ENCODE measurements at regions not wholly inside any gene's neighbourhood (a gene's known extent, or its start where the extent isn't known, plus 50 kb on each side); places are given as distances from the start of the nearest gene placed in this dataset.

- TF ChIP-seq CTCF (IDR thresholded peaks at IDR 0.05), result no peak
- Mint-ChIP-seq H3K4me1 (ENCODE audit: low read depth) (peaks cover 6% of the 10 kb centered on the region), H3K4me3 (ENCODE audit: unreplicated experiment) (no peak overlapping the region), H3K36me3 (ENCODE audit: low read depth) (peaks cover 14% of the 10 kb centered on the region), H3K27me3 (ENCODE audit: low read depth) (no peaks in the 10 kb centered on the region), H3K27ac (ENCODE audit: unreplicated experiment) (no peak overlapping the region), H3K9me3 (ENCODE audit: low read depth) (peaks cover 34% of the 10 kb centered on the region)
- no peak for DNase-seq (ENCODE audit: low spot score)
Observed at GRCh38 chr10:30256084-30256483, 93.0 kb downstream of the MTPAP start.

GRCh38 chr10:30254926-30255325 lies 94.2 kb downstream of the MTPAP start:
- peak overlapping the region; percentile 70 for H3K27ac Mint-ChIP-seq (ENCODE audit: unreplicated experiment)
- H3K9me3 Mint-ChIP-seq (ENCODE audit: low read depth), result peaks cover 34% of the 10 kb centered on the region
- H3K36me3 Mint-ChIP-seq (ENCODE audit: low read depth), result peaks cover 14% of the 10 kb centered on the region
- TF ChIP-seq CTCF (IDR thresholded peaks at IDR 0.05), result no peak
- H3K27me3 Mint-ChIP-seq (ENCODE audit: low read depth), result no peaks in the 10 kb centered on the region
- no peak for DNase-seq (ENCODE audit: low spot score)
- no peak overlapping the region for H3K4me3 Mint-ChIP-seq (ENCODE audit: unreplicated experiment)
- peaks cover 6% of the 10 kb centered on the region for H3K4me1 Mint-ChIP-seq (ENCODE audit: low read depth)

- no peak for TF ChIP-seq CTCF (IDR thresholded peaks at IDR 0.05)
- Mint-ChIP-seq H3K27ac (ENCODE audit: unreplicated experiment) (no peak overlapping the region), H3K27me3 (ENCODE audit: low read depth) (no peaks in the 10 kb centered on the region), H3K9me3 (ENCODE audit: low read depth) (peaks cover 18% of the 10 kb centered on the region), H3K4me1 (ENCODE audit: low read depth) (no peaks in the 10 kb centered on the region), H3K4me3 (ENCODE audit: unreplicated experiment) (no peak overlapping the region), H3K36me3 (ENCODE audit: low read depth) (peaks cover 6% of the 10 kb centered on the region)
- DNase-seq (ENCODE audit: low spot score), result no peak
Observed at GRCh38 chr10:30248728-30249127, 100.3 kb downstream of the MTPAP start.

- Mint-ChIP-seq H3K4me1 (ENCODE audit: low read depth) (no peaks in the 10 kb centered on the region), H3K4me3 (ENCODE audit: unreplicated experiment) (no peak overlapping the region), H3K27me3 (ENCODE audit: low read depth) (no peaks in the 10 kb centered on the region), H3K27ac (ENCODE audit: unreplicated experiment) (no peak overlapping the region), H3K9me3 (ENCODE audit: low read depth) (peaks cover 11% of the 10 kb centered on the region), H3K36me3 (ENCODE audit: low read depth) (peaks cover 1% of the 10 kb centered on the region)
- DNase-seq (ENCODE audit: low spot score), result no peak
- no peak for TF ChIP-seq CTCF (IDR thresholded peaks at IDR 0.05)
Observed at GRCh38 chr10:30247704-30248103, 101.4 kb downstream of the MTPAP start.

- no peak overlapping the region for H3K4me3 Mint-ChIP-seq (ENCODE audit: unreplicated experiment)
- H3K27me3 Mint-ChIP-seq (ENCODE audit: low read depth), result no peaks in the 10 kb centered on the region
- no peaks in the 10 kb centered on the region for H3K36me3 Mint-ChIP-seq (ENCODE audit: low read depth)
- no peak overlapping the region for H3K27ac Mint-ChIP-seq (ENCODE audit: unreplicated experiment)
- peak; percentile 32 for TF ChIP-seq CTCF (IDR thresholded peaks at IDR 0.05)
- no peaks in the 10 kb centered on the region for H3K4me1 Mint-ChIP-seq (ENCODE audit: low read depth)
- DNase-seq (ENCODE audit: low spot score), result no peak
- H3K9me3 Mint-ChIP-seq (ENCODE audit: low read depth), result no peaks in the 10 kb centered on the region
Observed at GRCh38 chr10:30241422-30242110, 107.5 kb downstream of the MTPAP start.
